GM19043 (cell line): ENCODE measurements at regions not wholly inside any gene's neighbourhood (a gene's known extent, or its start where the extent isn't known, plus 50 kb on each side); places are given as distances from the start of the nearest gene placed in this dataset.

ENCODE experiments used
- ATAC-seq: cut with Tn5 transposase; IDR thresholded peaks from one replicate; pipeline ENCODE4 v1.9.1; 2021; ENCODE audit warnings: low read depth; ENCODE audit not compliant: unreplicated experiment

DNA sequence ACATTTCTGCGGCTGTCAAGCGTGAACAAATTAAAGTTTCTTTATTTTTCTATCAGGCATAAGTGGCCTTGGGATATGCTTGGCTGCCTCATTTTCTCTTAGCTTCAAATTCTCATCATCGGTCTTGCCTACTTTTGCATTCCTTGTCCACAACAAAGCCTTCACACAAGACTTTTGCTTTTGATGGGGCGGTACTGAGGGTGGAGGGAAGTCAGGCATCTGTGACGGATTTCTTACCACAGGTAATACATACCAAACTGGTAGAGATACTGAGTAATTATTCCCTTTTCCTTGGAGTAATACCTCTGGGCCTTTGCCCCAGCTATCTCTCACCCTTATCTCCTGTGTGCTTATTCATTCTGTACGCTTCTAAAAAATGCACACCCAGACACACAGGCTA is 468.3 kb upstream of the RGPD4 start:
- no peak for ATAC-seq

DNA sequence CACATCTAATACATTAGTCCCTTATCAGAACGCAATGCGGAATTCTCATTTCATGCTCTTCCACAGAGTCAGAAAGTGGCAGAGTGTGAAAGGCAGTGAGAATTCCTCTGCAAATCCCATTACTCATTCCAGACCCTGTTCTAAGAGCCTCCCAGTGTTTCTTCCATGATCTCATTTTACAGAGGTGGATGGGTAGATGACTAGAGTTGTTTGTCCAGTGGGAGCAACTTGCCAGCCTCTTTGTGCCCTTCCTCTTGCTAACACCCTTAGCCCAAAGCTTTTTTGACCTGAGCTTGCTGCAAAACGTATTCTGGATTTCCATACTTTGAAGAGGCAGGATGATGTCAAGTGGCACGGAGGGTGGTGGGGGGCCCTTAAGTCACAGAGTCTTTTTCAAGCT is 467.7 kb upstream of the RGPD4 start:
- no peak for ATAC-seq

DNA sequence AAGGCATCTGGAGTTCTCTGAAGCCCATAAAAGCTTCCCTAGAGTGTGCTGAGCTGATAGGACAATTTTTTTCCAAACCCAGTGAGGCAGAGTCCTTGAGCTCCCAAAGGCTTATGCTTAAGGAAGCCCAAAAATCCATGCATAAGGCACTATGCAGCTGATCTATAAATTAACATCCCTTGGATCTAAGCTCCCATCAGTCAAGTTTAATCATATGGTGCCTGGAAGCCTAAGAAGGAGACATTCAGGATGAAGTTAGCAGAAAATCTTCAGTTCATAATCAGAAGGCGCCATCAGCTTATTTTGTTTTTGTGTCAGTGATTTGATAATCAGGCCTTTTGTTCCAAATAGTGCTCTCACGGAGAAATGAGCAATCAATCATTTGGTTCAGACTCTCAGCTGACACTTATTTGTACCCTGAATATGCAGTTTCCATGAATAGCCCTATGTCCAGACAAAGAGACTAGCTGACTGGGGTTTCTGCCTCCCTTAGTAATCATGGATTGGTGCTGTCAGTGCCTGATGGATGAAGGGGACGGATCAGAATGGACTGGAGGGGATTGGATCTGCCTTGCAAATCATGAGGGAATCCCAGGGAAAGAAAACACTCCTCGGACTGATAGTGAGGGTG is 464.8 kb upstream of the RGPD4 start:
- ATAC-seq, result no peak

DNA sequence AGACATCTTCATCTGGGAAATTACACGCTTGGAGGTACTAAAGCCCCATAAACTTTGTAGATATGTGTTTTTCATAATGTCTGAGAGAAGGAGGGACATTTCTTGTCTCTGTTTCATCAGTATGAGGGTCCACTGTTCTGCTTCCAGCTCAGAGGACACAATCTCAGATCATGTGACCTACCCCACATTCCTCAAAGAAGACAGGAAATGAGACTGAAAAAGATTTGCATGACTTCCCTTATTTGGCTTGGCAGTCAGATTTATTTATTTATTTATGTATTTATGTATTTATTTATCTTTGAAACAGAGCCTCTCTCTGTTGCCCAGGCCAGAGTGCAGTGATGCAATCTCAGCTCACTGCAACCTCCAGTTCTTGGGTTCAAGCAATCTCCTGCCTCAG is 463.7 kb upstream of the RGPD4 start:
- no peak for ATAC-seq

DNA sequence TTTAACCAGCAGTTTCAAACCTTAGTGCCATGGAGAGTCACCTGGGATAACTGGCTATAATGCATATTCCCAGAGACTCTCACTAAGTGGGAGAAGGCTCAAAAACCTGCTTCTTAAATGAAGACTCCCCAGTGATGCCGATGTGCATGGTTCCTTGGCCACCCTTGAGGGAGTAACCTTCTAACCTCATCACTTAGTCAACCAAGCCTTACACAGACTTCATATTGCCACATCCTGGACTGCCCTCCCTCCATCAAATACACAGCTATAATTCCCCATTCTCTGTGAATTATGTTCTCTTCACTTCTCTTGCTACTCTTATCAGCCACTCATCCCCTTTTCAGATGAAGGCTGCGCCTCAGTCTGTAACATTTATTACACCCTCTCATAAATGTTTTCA is 462.9 kb upstream of the RGPD4 start:
- ATAC-seq, result no peak

GRCh38 chr2:107364361-107364950 is 462.2 kb upstream of the RGPD4 start:
- no peak for ATAC-seq

DNA sequence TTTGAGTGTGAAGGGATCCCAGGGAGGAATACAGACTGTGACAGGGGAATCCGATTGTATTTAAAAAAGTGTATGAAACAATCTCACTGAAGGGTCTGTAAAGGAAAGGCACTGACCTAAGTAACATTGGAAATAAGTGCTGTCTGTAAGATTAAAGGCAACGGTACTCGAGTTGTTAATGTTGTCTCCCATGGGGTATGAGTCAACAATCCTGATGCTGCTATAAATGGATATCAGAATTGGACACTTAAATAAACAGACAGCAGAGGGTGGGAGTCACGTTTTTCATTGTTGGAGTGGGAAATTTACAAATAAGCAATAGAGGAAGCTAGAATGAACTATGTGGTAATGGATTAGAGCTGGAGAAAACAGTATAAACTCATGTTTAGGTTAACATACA is 452.4 kb upstream of the RGPD4 start:
- no peak for ATAC-seq

DNA sequence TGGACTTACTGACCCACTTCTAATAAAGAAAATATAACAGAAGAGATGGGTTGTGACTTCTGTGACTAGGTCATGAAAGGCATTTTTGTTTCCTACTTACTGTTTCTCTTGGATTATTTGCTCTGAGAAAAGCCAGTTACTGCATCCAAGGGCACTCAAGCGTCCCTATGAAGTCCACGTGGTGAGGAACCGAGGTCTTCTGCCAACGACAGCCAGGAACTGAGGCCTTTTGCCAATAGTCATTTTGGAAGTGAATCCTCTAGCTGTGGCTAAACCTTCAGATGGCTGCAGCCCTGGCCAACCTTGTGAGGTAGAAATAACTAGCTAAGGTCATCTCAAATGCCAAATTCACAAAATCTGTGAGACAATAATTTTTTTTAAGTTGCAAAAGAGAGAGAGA is 449.8 kb upstream of the RGPD4 start:
- ATAC-seq, result no peak

GRCh38 chr2:107380912-107381311 is 445.8 kb upstream of the RGPD4 start:
- no peak for ATAC-seq

DNA sequence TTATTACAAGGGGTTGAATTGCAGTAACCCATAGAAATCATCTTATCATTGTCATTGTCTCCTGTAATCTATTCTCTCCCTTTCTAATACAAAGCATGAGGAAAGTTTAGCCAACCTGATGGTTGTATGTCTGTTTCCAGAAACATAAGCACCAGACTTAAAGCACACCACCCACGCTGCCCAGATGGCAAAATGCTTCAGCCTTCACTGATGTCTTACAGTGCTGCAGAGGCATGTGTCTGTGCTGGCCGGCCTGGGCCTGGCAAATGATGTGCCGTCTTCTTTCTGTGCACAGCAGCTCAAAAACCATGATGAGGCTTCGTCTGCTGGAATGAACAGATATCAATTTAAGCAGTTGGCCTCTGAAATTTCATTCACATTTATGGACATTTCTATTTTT is 443.0 kb upstream of the RGPD4 start:
- ATAC-seq, result no peak

DNA sequence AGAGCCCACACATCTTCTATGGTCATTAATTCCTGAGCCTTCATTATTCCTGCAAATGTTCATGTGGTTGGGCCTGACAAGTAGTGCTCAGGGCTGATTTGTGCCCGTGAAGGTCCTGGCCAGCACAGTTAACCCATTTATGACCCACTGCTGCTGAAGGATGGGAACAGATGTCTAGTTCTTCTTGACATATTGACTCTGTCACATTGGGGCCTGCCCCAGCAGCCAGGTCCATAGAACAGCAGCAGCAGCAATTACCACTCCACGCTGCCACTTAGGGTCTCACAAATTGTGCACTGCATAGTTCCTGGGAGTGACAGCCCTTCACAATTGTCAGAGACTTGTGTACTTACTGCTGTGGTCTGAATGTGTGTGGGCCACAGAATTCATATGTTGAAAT is 442.3 kb upstream of the RGPD4 start:
- ATAC-seq, result no peak

DNA sequence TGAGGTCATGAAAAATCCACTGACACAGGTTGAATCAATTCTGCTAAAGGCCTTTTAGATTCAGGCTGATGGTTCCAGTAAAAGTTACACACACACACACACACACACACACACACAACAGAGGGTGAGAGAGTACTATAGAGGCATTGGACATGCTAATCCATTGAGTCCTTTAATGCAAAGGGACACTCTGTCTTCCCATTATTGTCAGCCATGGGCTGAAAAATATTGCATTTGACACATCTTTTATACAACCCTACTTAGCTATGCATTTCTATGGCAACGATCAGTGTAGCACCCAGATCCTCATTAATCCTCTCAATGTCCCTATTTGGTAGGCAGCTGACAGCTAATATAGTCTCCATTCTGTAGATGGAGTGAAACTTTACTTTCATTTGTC is 440.8 kb upstream of the RGPD4 start:
- ATAC-seq, result no peak

DNA sequence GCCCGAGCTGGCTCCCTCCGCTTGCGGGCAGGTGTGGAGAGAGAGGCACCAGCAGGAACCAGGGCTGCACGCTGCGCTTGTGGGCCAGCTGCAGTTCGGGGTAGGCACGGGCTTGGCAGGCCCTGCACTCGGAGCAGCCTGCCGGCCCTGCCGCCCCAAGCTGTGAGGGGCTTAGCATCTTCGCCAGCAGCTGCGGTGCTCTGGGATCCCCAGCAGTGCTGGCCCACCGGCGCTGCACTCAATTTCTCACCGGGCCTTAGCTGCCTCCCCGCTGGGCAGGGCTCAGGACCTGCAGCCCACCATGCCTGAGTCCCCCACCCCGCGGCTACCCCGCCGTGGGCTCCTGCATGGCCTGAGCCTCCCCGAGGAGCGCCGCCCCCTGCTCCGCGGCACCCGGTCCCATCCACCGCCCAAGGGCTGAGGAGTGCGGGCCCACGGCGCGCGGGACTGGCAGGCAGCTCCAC is 434.4 kb upstream of the RGPD4 start:
- no peak for ATAC-seq

GRCh38 chr2:107393516-107393915 is 433.2 kb upstream of the RGPD4 start:
- ATAC-seq, result no peak

DNA sequence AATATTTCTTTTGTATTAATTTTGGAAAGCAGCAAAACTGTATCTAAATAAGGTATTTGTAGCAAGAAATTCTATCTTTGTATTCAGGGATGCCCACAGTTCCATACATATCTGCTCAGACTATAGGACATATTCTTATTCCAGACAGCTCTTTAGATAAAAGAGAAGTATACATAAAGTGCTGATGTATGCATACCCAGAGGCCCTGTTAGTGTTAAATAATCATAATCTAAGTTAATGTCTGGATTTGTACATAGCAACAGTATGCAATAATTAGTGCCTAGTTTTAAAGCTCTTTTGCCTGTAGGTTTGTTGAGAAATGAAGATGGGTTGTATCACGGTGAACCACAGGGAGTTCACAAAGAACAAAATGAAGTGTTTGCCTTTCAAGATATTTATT is 428.0 kb upstream of the RGPD4 start:
- ATAC-seq, result no peak

- no peak for ATAC-seq
Measured at GRCh38 chr2:107402330-107402729, 424.4 kb upstream of the RGPD4 start.

DNA sequence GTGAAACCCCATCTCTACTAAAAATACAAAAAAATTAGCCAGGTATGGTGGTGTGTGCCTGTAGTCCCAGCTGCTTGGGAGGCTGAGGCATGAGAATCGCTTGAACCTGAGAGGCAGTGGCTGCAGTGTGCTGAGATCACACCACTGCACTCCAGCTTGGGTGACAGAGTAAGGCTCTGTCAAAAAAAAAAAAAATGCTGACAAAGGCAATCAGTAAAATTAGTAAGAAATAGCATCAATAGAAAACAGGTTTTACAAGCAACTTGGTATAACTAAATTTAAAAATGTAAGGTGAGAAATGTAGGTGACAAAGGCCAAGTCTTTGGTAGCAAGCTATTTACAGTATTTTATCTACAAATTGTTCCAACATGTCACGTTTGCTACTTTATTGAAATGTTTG is 421.4 kb upstream of the RGPD4 start:
- no peak for ATAC-seq

- ATAC-seq, result no peak
Measured at GRCh38 chr2:107407017-107407416, 419.7 kb upstream of the RGPD4 start.

DNA sequence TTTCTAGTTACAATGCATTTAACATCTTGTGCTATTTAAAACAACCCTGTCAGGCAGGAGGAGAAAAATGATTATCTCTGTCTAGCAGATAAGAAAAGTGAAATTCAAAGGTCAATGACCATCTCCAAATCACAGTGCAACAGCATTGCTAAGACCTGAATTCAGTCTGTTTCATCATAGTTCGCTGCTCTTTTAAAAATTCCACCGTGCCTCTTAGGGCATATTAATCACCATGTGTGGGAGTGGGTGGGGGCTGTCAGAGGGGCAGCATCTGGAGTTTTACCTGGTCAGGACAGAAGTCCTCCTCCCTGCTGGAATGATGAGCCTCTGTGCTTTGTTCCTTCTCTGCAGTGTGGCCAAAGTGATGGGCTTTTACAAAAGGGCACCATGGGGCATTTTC is 418.7 kb upstream of the RGPD4 start:
- ATAC-seq, result no peak

GRCh38 chr2:107411267-107411666 is 415.4 kb upstream of the RGPD4 start:
- ATAC-seq, result no peak

- no peak for ATAC-seq
Measured at GRCh38 chr2:107412209-107412904, 414.3 kb upstream of the RGPD4 start.

DNA sequence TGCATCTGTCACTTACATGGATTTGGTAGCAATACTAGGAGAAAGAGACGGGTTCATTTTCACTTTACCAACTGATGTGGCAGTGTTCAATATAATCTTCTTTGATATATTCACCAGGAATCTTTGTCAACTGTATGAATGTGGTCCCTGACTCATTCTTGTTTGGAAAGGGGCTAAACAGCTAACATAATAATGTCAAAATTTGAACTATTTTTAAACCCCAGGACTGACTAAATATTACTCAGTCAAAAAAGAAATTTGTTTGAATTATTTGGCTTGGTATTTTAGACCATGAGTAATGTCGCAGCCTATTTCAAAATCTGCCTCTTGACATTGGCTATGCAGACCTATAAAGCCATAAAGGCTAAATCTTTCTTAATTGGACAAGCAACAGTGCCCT is 413.7 kb upstream of the RGPD4 start:
- ATAC-seq, result no peak
